Central memory CD8-positive, alpha-beta T cell (primary cell): ENCODE measurements at regions not wholly inside any gene's neighbourhood (a gene's known extent, or its start where the extent isn't known, plus 50 kb on each side); places are given as distances from the start of the nearest gene placed in this dataset.

ENCODE experiments used
- ATAC-seq: fragments of 150-1000 bp; cut with Tn5 transposase; replicated peaks from 2 replicates; pipeline ENCODE4 v1.10.0; 2022; ENCODE audit warnings: mild to moderate bottlenecking, moderate FRiP score, moderate number of reproducible peaks; ENCODE audit not compliant: poor library complexity, severe bottlenecking; ENCODE audit errors: extremely low read depth
- DNase-seq, 2 donors: peaks; one replicate each; pipeline ENCODE4 v3.0.0; 2021; ENCODE audit warnings: low spot score in 2 of 2
- H3K27ac Mint-ChIP-seq: one replicate; pipeline ENCODE4 v1.8.0; 2022; ENCODE audit warnings: low read depth, mild to moderate bottlenecking, moderate library complexity, mixed read lengths
- H3K27me3 Mint-ChIP-seq: one replicate; pipeline ENCODE4 v1.8.0; 2022; ENCODE audit warnings: mixed read lengths
- H3K36me3 Mint-ChIP-seq: one replicate; pipeline ENCODE4 v1.8.0; 2022; ENCODE audit warnings: mild to moderate bottlenecking, moderate library complexity, mixed read lengths; ENCODE audit not compliant: insufficient read depth
- H3K4me1 Mint-ChIP-seq: one replicate; pipeline ENCODE4 v1.8.0; 2022; ENCODE audit warnings: mixed read lengths
- H3K4me3 Mint-ChIP-seq: one replicate; pipeline ENCODE4 v1.8.0; 2022; ENCODE audit warnings: mild to moderate bottlenecking, moderate library complexity, mixed read lengths
- H3K9me3 Mint-ChIP-seq: one replicate; pipeline ENCODE4 v1.8.0; 2022; ENCODE audit warnings: mixed read lengths

GRCh38 chr9:118929287-118929686 lies 439.9 kb downstream of the BRINP1 start:
- Mint-ChIP-seq H3K36me3 (no peaks in the 10 kb centered on the region), H3K27ac (no peak overlapping the region), H3K4me1 (no peaks in the 10 kb centered on the region), H3K4me3 (no peak overlapping the region), H3K27me3 (no peaks in the 10 kb centered on the region), H3K9me3 (peaks cover 6% of the 10 kb centered on the region)
- ATAC-seq (no peak), DNase-seq (no peak)

GRCh38 chr9:118931941-118932340 lies 437.3 kb downstream of the BRINP1 start:
- H3K27ac Mint-ChIP-seq = no peak overlapping the region
- H3K4me3 Mint-ChIP-seq = no peak overlapping the region
- no peaks in the 10 kb centered on the region for H3K36me3 Mint-ChIP-seq
- no peak for DNase-seq
- H3K9me3 Mint-ChIP-seq = peaks cover 3% of the 10 kb centered on the region
- no peaks in the 10 kb centered on the region for H3K27me3 Mint-ChIP-seq
- no peak for ATAC-seq
- H3K4me1 Mint-ChIP-seq = no peaks in the 10 kb centered on the region

- H3K9me3 Mint-ChIP-seq = peaks cover 22% of the 10 kb centered on the region
- H3K4me1 Mint-ChIP-seq = no peaks in the 10 kb centered on the region
- H3K27ac Mint-ChIP-seq = no peak overlapping the region
- DNase-seq (no peak), ATAC-seq (no peak)
- no peaks in the 10 kb centered on the region for H3K27me3 Mint-ChIP-seq
- no peaks in the 10 kb centered on the region for H3K36me3 Mint-ChIP-seq
- H3K4me3 Mint-ChIP-seq = no peak overlapping the region
Measured at GRCh38 chr9:118938581-118938980, 430.7 kb downstream of the BRINP1 start.

- H3K27ac Mint-ChIP-seq = no peak overlapping the region
- H3K4me3 Mint-ChIP-seq = no peak overlapping the region
- peaks cover 26% of the 10 kb centered on the region for H3K9me3 Mint-ChIP-seq
- H3K36me3 Mint-ChIP-seq = no peaks in the 10 kb centered on the region
- no peak for DNase-seq
- no peak for ATAC-seq
- no peaks in the 10 kb centered on the region for H3K4me1 Mint-ChIP-seq
- no peaks in the 10 kb centered on the region for H3K27me3 Mint-ChIP-seq
Measured at GRCh38 chr9:118940473-118940872, 428.8 kb downstream of the BRINP1 start.

- H3K4me1 Mint-ChIP-seq = no peaks in the 10 kb centered on the region
- H3K4me3 Mint-ChIP-seq = no peak overlapping the region
- H3K36me3 Mint-ChIP-seq = peaks cover 1% of the 10 kb centered on the region
- no peak overlapping the region for H3K27ac Mint-ChIP-seq
- H3K27me3 Mint-ChIP-seq = no peaks in the 10 kb centered on the region
- ATAC-seq (no peak), DNase-seq (no peak)
- peaks cover 10% of the 10 kb centered on the region for H3K9me3 Mint-ChIP-seq
Measured at GRCh38 chr9:118946669-118947068, 422.6 kb downstream of the BRINP1 start.

- H3K27me3 Mint-ChIP-seq = no peaks in the 10 kb centered on the region
- H3K4me3 Mint-ChIP-seq = no peak overlapping the region
- ATAC-seq = no peak
- H3K9me3 Mint-ChIP-seq = peaks cover 9% of the 10 kb centered on the region
- DNase-seq = no peak
- H3K36me3 Mint-ChIP-seq = no peaks in the 10 kb centered on the region
- no peak overlapping the region for H3K27ac Mint-ChIP-seq
- no peaks in the 10 kb centered on the region for H3K4me1 Mint-ChIP-seq
Measured at GRCh38 chr9:118954857-118955256, 414.4 kb downstream of the BRINP1 start.

GRCh38 chr9:118957585-118957984 lies 411.6 kb downstream of the BRINP1 start:
- no peaks in the 10 kb centered on the region for H3K27me3 Mint-ChIP-seq
- peaks cover 5% of the 10 kb centered on the region for H3K9me3 Mint-ChIP-seq
- no peak overlapping the region for H3K4me3 Mint-ChIP-seq
- no peak for ATAC-seq
- no peaks in the 10 kb centered on the region for H3K4me1 Mint-ChIP-seq
- H3K36me3 Mint-ChIP-seq = no peaks in the 10 kb centered on the region
- no peak overlapping the region for H3K27ac Mint-ChIP-seq
- DNase-seq = no peak

GRCh38 chr9:118959366-118959765 lies 409.9 kb downstream of the BRINP1 start:
- DNase-seq = no peak
- ATAC-seq = no peak
- Mint-ChIP-seq H3K27me3 (no peaks in the 10 kb centered on the region), H3K9me3 (peaks cover 4% of the 10 kb centered on the region), H3K4me1 (no peaks in the 10 kb centered on the region), H3K27ac (no peak overlapping the region), H3K36me3 (no peaks in the 10 kb centered on the region), H3K4me3 (no peak overlapping the region)

- Mint-ChIP-seq H3K27ac (no peak overlapping the region), H3K9me3 (peaks cover 11% of the 10 kb centered on the region), H3K4me3 (no peak overlapping the region), H3K27me3 (no peaks in the 10 kb centered on the region), H3K36me3 (no peaks in the 10 kb centered on the region), H3K4me1 (no peaks in the 10 kb centered on the region)
- DNase-seq (no peak), ATAC-seq (no peak)
Measured at GRCh38 chr9:118961857-118962256, 407.4 kb downstream of the BRINP1 start.

- Mint-ChIP-seq H3K36me3 (no peaks in the 10 kb centered on the region), H3K27me3 (no peaks in the 10 kb centered on the region), H3K9me3 (peaks cover 11% of the 10 kb centered on the region), H3K4me3 (no peak overlapping the region), H3K4me1 (no peaks in the 10 kb centered on the region), H3K27ac (no peak overlapping the region)
- ATAC-seq (no peak), DNase-seq (no peak)
Measured at GRCh38 chr9:118962426-118962825, 406.8 kb downstream of the BRINP1 start.

- Mint-ChIP-seq H3K36me3 (no peaks in the 10 kb centered on the region), H3K9me3 (peaks cover 16% of the 10 kb centered on the region), H3K27me3 (no peaks in the 10 kb centered on the region), H3K4me3 (no peak overlapping the region), H3K27ac (no peak overlapping the region), H3K4me1 (no peaks in the 10 kb centered on the region)
- DNase-seq (no peak), ATAC-seq (no peak)
Measured at GRCh38 chr9:118963674-118964073, 405.6 kb downstream of the BRINP1 start.

- DNase-seq (no peak), ATAC-seq (no peak)
- Mint-ChIP-seq H3K27me3 (no peaks in the 10 kb centered on the region), H3K4me1 (no peaks in the 10 kb centered on the region), H3K27ac (no peak overlapping the region), H3K9me3 (peaks cover 18% of the 10 kb centered on the region), H3K36me3 (no peaks in the 10 kb centered on the region), H3K4me3 (no peak overlapping the region)
Measured at GRCh38 chr9:118967901-118968300, 401.3 kb downstream of the BRINP1 start.

GRCh38 chr9:118975736-118976135 lies 393.5 kb downstream of the BRINP1 start:
- H3K36me3 Mint-ChIP-seq = no peaks in the 10 kb centered on the region
- no peak for ATAC-seq
- no peak overlapping the region for H3K27ac Mint-ChIP-seq
- no peak overlapping the region for H3K4me3 Mint-ChIP-seq
- H3K9me3 Mint-ChIP-seq = peaks cover 2% of the 10 kb centered on the region
- no peaks in the 10 kb centered on the region for H3K4me1 Mint-ChIP-seq
- no peak for DNase-seq
- no peaks in the 10 kb centered on the region for H3K27me3 Mint-ChIP-seq

GRCh38 chr9:118976160-118976559 lies 393.1 kb downstream of the BRINP1 start:
- no peaks in the 10 kb centered on the region for H3K9me3 Mint-ChIP-seq
- H3K27me3 Mint-ChIP-seq = no peaks in the 10 kb centered on the region

More at GRCh38 chr9:118976160-118976559, 393.1 kb downstream of the BRINP1 start:
- ATAC-seq (no peak), DNase-seq (no peak)
- H3K27ac Mint-ChIP-seq = no peak overlapping the region
- no peaks in the 10 kb centered on the region for H3K4me1 Mint-ChIP-seq
- H3K36me3 Mint-ChIP-seq = no peaks in the 10 kb centered on the region
- no peak overlapping the region for H3K4me3 Mint-ChIP-seq
